Right ventricle myocardium superior (tissue), 1 donor: ENCODE measurements at regions not wholly inside any gene's neighbourhood (a gene's known extent, or its start where the extent isn't known, plus 50 kb on each side); places are given as distances from the start of the nearest gene placed in this dataset.
A peak's percentile ranks its signal among the peaks of the same experiment; 100 is the strongest.

Source experiments
- ATAC-seq: fragments of 200-7000 bp; cut with Tn5 transposase; one replicate; pipeline ENCODE4 v1.9.1; 2020; ENCODE audit warnings: mild to moderate bottlenecking; ENCODE audit not compliant: poor library complexity
- DNase-seq: peaks from one replicate; pipeline ENCODE4 v3.0.0-alpha.2; 2020
- intact Hi-C: fragments of 100-400 bp; cut with DNase I; formaldehyde crosslinking; loops from one replicate; pipeline ENCODE4 v1.11.2; 2022
- donor health status: DM: no; HTN: yes; CAD: no; lungs with severe emphysema.

DNA sequence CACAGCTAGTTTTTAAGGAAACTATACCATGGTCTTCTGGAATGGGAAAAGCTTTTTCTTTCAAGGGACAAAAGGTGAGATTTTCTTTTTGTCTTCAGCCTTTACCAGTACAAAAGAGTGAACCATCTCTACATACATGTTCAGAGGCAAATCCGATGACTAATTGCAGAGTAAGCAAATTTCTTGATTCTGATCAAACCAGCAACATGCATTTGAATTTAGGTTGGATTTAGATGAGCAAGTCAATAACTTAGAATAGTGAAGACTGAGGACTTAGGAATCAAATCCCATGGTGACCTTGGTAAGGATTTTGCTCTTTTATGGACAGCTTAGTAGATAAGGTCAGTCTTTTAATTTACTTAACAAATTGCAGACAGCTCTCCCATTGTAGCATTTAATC, 65.9 kb upstream of the BLID start:
- DNase-seq, result no peak
- intact Hi-C loops, result no loop called here

DNA sequence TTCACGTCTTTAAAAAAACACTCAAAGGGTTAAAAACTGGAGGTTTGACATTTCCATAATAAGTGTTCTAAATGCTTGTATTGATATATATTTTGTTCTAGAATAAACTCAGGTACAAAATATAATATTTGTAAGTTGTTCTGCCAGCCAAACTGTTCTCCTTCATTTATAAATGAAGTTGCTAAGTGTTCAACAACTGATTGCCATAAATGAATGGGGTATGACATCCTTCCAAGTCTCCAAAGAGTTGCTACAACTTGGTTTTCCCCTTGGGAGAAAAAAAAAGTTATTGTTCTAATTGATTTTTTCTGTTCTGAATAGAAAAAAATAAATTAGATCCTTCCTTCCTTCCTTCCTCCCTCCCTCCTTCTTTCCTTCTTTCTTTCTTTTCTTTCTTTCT, 65.4 kb upstream of the BLID start:
- intact Hi-C loops, result no loop called here
- ATAC-seq, result no peak
- no peak for DNase-seq

More for the DNA sequence above, 65.9 kb upstream of the BLID start:
- ATAC-seq, result no peak

DNA sequence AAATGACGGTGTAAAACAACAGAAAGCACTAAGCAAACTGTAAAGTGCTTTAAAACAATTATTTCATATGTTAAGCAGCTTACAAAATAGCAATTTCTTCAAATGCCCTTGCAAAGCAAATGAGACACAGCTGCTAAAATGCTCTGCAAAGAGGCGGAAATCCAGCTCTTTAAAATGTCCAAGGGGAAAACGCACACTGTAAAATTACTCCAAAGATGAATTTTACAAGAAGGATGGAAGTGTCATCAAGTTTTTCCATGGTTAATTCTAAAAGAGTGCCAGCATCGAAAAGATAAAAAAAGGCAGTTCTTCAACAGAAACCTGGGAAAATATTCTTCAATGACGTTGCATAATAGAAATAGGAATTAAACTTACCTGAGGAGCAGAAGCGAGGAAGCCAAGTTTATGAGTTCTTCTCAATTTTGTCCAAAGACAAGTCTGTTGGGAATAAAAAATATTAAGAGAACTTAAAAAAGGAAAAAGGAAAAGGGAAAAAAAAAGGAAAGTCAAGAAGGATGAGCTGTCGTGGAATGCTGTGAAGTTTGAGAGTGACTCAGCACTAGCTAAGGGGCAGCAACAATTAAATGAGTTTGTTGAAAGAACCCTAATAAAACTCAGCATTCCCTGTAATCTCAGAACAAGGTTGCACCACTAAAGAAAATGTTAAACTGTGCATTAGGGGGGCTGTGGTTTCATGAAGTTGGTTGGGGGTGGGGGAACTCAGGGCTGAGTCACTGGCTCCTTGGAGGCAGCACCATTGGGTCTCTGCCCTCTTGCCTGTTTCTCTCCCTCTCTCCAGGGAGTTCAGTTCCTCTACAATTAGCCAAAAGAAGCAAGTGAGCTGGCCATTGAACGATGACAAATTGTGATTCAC, 64.2 kb upstream of the BLID start:
- intact Hi-C loops, result no loop called here
- DNase-seq (no peak), ATAC-seq (peak; percentile 49)

DNA sequence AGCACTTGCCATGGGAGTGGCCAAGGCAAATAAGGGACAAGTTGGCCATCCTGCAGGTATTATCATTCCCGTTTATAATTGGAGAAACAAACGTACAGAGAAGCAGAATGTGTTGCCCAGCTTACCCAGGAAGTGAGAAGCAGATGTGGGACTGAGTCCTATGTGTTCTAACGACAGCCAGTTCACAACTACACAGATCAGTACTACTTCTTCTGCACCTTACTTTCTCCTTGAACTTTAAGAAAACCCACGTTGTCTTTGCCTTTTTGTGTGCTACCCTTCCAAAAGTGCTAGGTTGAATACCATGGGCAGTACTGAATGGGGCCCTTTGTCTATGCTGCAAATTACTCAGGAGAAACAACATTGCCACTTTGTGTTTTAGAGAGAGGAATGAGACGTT, 62.8 kb upstream of the BLID start:
- ATAC-seq, result no peak
- no peak for DNase-seq
- intact Hi-C loops, result no loop called here

DNA sequence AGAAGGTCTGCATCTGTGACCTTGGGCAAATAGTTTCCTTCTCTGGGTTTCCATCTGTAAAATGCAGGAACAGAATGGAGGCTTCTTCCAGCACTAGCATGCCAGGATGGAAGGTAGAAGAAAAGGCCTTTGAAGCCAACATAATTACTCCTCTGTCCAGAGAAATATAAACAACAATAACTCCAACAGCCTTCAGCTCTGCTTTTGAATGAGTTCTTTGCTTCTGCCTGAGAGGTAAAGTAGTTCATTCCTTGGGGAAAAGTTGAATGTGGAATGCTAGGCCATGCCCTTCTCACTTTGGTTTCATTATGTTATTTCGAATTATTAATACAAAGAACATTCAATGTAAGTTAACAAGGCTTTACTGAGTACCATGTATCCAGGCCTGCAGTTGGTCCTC, 61.2 kb upstream of the BLID start:
- DNase-seq (no peak), ATAC-seq (no peak)
- intact Hi-C loops, result no loop called here

DNA sequence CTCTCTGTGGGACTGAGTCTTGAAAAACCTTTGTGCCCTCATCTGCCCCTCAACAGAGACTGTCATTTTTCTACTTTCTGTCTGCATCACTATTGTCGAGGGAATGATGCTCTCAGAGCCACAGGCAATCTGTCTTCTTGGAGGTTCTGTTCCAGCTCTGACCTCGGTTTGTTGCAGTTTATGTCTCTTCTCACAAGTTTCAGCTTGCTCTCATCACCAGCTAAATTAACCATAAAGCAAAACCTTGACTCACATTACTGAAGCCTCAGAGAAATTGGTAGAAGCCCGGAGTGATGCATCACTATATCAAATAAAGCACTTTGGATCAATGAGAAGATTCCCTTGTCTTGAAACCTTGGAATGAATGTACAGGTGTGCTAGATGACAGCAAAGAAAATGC, 60.6 kb upstream of the BLID start:
- no peak for ATAC-seq
- intact Hi-C loops, result no loop called here

DNA sequence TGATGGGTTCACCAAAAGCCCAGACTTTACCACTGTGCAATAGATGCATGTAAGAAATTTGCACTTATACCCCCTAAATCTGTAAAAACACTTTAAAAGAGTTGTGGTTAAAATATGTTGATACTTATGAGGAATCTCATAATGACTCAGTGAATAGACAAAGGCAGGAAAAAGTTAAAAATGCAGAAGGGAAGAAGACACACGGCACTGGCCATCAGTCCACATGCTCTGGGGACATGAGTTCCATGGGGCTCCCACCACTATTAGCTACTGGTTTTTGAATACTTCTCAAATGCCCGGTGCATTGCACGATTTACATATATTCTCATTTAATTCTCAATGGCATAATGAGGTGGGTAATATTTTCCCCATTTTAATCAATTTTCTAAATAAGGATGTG, 59.3 kb upstream of the BLID start:
- ATAC-seq (no peak), DNase-seq (no peak)
- intact Hi-C loops, result no loop called here

More for the DNA sequence above, 60.6 kb upstream of the BLID start:
- DNase-seq, result no peak

DNA sequence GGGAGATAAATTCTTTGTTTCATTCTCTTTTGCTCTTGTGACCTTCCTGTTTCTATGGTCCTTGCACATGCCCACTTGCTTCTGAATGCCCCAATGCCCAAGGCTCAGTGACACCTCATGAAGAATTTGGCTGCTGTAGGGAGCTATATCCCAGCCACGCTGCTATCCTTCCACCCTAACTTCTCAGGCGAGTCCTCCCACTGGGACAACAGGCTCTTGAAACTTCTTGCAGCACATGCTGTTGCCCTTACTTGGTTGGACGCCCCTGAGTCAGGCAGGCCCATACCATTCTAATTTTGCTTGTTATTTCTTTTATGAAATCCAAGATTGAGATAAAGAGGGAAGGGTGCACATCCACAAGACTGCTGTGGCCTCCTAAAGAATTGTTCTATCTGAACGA, 57.6 kb upstream of the BLID start:
- no peak for ATAC-seq
- intact Hi-C loops, result no loop called here
- no peak for DNase-seq

DNA sequence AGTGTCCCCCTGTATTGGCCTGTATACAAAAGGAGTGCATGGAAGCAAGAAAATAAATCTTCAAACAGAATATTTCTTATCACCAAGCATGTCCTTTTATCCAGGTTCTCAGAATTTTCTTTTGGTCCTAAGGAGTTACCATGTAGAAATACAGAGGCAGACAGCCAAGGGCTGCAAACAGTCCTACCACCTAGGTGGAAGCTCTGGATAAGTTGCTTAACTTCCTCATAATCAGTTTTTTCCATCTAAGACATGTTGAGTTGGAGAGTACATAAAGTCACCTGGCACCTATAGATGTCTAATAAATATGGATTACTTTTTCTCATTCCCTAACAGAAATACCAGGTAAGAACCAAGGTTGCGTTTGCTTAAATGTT, 57.0 kb upstream of the BLID start:
- ATAC-seq (no peak), DNase-seq (no peak)
- intact Hi-C loops, result no loop called here

DNA sequence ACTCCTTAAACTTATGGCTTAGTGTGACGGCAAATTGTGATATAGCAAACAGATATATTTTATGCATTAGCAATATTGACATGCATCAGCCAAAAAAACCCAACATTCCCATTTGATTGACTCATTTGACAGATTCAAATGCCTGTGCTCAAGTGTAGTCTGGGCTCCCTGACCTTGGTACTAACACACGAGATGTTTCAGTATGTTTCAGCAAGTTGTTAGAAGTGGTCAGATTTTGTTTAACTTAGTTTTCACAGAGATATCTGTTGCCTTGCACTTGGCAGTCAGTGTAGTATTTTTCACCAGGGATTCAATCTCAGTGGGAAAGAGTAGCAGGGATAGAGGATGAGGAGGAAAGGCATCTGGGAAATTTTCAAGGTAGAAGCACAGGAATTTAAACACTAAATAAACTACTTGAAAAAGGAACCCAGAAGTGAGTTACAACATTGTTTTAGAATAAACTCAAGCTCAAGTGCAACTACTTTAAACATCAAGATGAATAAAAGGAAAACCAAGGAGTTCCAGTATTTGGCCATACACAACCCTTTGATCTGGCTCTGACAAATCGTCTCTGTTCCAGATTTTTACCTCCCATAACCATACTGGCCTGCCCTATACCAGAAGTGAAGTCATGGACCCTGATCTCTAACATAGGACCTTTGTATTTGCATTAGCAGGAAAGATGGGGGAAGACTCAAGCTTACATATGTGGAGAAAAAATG, 56.5 kb upstream of the BLID start:
- DNase-seq (no peak), ATAC-seq (no peak)
- intact Hi-C loops, result no loop called here

DNA sequence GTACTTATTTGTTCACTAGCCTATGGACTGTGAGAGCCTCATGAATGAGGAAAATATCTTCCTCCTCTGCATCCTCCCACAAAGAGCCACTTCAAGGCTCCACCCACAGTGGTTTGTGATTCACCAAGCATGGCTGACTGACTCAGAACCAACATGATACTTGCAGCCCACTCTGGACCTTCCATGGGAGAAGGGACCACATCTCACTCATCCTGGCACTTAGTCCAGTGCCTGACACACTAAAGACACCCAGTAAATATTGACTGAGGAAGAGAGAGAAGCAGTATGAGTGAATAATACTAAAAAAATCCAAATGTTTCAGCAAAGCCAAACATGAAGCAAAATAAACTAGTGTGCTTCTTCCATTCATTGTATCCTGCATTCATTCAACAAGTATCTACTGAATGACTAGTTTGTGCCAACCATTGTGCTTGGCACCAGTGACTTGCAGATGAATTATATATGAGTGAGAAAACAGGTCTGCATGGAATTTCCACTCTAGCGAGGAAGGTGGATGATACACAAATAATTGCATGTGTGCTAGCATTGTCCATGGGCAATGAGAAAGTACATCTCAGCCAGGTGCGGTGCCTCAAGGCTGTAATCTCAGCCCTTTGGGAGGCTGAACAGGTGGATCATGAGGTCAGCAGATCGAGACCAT, 54.9 kb upstream of the BLID start:
- intact Hi-C loops, result no loop called here
- DNase-seq, result no peak
- no peak for ATAC-seq

DNA sequence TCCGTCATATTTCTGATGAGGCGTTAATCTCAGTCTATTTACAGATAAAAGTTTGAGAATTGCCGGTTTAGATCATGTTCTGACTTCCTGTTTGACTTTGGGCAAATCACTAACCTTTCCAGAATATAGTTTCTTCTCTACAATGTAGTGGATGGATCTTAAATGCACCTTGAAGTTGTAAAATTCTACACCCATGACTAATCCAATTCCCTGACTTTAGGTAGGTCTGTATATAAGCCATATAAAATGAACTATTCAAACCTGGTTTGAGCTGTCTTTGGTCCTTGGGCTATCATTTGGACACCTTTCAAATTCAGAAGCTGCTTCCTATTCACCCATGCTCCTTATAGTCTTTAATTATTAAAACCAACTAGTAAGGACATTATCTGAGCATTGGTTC, 52.2 kb upstream of the BLID start:
- DNase-seq (no peak), ATAC-seq (no peak)
- intact Hi-C loops, result no loop called here

DNA sequence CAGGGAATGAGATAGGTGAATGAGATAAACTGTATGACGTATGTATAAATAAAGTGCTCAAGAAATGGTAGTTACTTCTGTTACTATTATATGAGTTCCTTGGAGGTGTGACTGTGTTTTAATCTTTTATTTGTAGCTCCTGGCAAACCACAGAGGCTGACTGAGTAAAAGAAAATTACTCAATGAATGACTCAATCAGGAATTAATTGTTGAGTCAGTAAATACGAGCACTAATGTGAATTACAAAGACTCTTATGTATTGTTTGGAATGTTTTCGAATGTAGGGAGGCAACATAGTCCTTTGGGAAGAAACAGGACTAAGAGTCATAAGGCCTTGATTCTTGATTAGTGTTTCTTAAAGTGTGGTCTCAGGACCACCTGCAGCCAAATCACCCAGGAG, 51.1 kb upstream of the BLID start:
- intact Hi-C loops, result no loop called here
- ATAC-seq (no peak), DNase-seq (no peak)

DNA sequence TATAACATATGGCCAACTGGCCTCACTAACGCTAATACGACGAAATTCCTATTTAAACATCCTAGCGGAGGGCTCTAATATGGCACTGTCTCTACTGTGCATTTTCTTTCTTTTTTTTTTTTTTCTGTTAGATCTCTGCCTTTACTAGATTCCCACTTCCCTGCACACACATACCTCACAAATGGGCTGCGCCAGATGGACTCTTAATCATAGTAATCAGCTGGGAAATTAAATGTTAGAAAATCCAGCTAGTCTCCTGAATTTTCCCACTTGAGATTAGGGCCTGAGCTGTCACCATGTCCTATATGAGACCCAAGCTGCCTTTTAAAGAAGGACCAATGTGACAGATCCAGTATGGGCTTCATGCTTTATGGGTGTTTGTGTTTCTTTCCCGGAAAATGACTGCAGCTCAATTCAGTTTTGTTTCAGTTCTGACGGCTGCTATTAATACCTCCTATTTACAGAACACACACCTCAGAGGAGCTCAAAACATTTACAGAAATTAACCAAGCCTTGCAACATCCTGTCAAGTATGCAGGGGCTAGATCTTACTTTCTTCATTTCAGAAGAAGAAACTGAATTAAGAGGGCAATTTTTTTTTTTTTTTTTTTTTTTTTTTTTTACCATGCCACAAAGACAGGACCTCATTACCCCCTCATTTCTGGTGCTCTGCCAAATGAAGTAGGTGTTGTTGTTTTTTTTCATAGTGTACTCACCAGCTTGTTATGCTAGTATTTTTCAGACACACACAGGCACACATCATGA, 49.8 kb upstream of the BLID start:
- ATAC-seq (no peak), DNase-seq (no peak)
- intact Hi-C loops, result no loop called here
